COLO668 (cell line): ENCODE measurements at regions not wholly inside any gene's neighbourhood (a gene's known extent, or its start where the extent isn't known, plus 50 kb on each side); places are given as distances from the start of the nearest gene placed in this dataset.
"Not testable (repeated sequence)": the region's sequence is repeated elsewhere in the genome, so short reads cannot be mapped to it uniquely, and the experiment has no call there.

Experiments used
- DNase-seq: peaks from one replicate; lab custom pipeline; 2025; ENCODE audit not compliant: unreplicated experiment; lab: John Stamatoyannopoulos, UW

- DNase-seq, result no peak
These were observed 433.1 kb upstream of the KCNMB2 start for GRCh38 chr3:178103140-178103539.

GRCh38 chr3:178107804-178108203 is 428.4 kb upstream of the KCNMB2 start:
- no peak for DNase-seq

- no peak for DNase-seq
These were observed 426.5 kb upstream of the KCNMB2 start for GRCh38 chr3:178109691-178110090.

- peak; percentile 15 for DNase-seq
These were observed 424.1 kb upstream of the KCNMB2 start for GRCh38 chr3:178112134-178112533.

- not testable (repeated sequence) for DNase-seq
These were observed 423.7 kb upstream of the KCNMB2 start for GRCh38 chr3:178112552-178112951.

- DNase-seq, result no peak
These were observed 418.6 kb upstream of the KCNMB2 start for GRCh38 chr3:178117641-178118040.

GRCh38 chr3:178119608-178120295 is 416.5 kb upstream of the KCNMB2 start:
- DNase-seq, result not testable (repeated sequence)

GRCh38 chr3:178120367-178120766 is 415.9 kb upstream of the KCNMB2 start:
- DNase-seq, result no peak

GRCh38 chr3:178126686-178127085 is 409.6 kb upstream of the KCNMB2 start:
- DNase-seq, result no peak

- no peak for DNase-seq
These were observed 409.0 kb upstream of the KCNMB2 start for GRCh38 chr3:178127221-178127620.

GRCh38 chr3:178129109-178129508 is 407.1 kb upstream of the KCNMB2 start:
- no peak for DNase-seq

- no peak for DNase-seq
These were observed 404.4 kb upstream of the KCNMB2 start for GRCh38 chr3:178131801-178132200.

- DNase-seq, result no peak
These were observed 399.0 kb upstream of the KCNMB2 start for GRCh38 chr3:178137206-178137605.

- DNase-seq, result no peak
These were observed 398.4 kb upstream of the KCNMB2 start for GRCh38 chr3:178137831-178138230.

- DNase-seq, result no peak
These were observed 397.1 kb upstream of the KCNMB2 start for GRCh38 chr3:178139116-178139515.

GRCh38 chr3:178140531-178141304 is 395.5 kb upstream of the KCNMB2 start:
- DNase-seq, result no peak

GRCh38 chr3:178141305-178141684 is 394.9 kb upstream of the KCNMB2 start:
- DNase-seq, result not testable (repeated sequence)

- no peak for DNase-seq
These were observed 389.8 kb upstream of the KCNMB2 start for GRCh38 chr3:178146406-178146831.

- no peak for DNase-seq
These were observed 389.2 kb upstream of the KCNMB2 start for GRCh38 chr3:178147001-178147400.

GRCh38 chr3:178152031-178152806 is 384.0 kb upstream of the KCNMB2 start:
- no peak for DNase-seq

GRCh38 chr3:178152988-178153387 is 383.2 kb upstream of the KCNMB2 start:
- DNase-seq, result no peak

- DNase-seq, result peak; percentile 0
These were observed 380.7 kb upstream of the KCNMB2 start for GRCh38 chr3:178155521-178155920.
